SH-SY5Y (cell line): ENCODE measurements at regions not wholly inside any gene's neighbourhood (a gene's known extent, or its start where the extent isn't known, plus 50 kb on each side); places are given as distances from the start of the nearest gene placed in this dataset.

ENCODE experiments used
- GATA2 ChIP-seq: IDR thresholded peaks from 2 replicates; pipeline ENCODE4 v1.6.1; 2011; ENCODE audit warnings: mild to moderate bottlenecking, low read depth, low read length
- GATA3 ChIP-seq: IDR thresholded peaks from 2 replicates; pipeline ENCODE4 v1.6.1; 2011; ENCODE audit warnings: low read depth, mild to moderate bottlenecking, low read length, moderate library complexity

- TF ChIP-seq GATA2 = no peak
- TF ChIP-seq GATA3 = no peak
Observed at GRCh38 chr12:67517181-67517887, 131.2 kb upstream of the DYRK2 start.

- TF ChIP-seq GATA2 (no peak), GATA3 (no peak)
Observed at GRCh38 chr12:67519484-67520433, 128.8 kb upstream of the DYRK2 start.

GRCh38 chr12:67520606-67521005 lies 127.9 kb upstream of the DYRK2 start:
- TF ChIP-seq GATA2 (no peak), GATA3 (no peak)

GRCh38 chr12:67522222-67522621 lies 126.3 kb upstream of the DYRK2 start:
- TF ChIP-seq GATA3 = no peak
- no peak for TF ChIP-seq GATA2

GRCh38 chr12:67523538-67523937 lies 125.0 kb upstream of the DYRK2 start:
- TF ChIP-seq GATA3 (no peak), GATA2 (no peak)

- no peak for TF ChIP-seq GATA3
- no peak for TF ChIP-seq GATA2
Observed at GRCh38 chr12:67524861-67525616, 123.5 kb upstream of the DYRK2 start.

GRCh38 chr12:67525617-67525884 lies 123.0 kb upstream of the DYRK2 start:
- no peak for TF ChIP-seq GATA3
- TF ChIP-seq GATA2 = no peak

GRCh38 chr12:67526129-67526528 lies 122.4 kb upstream of the DYRK2 start:
- no peak for TF ChIP-seq GATA2
- TF ChIP-seq GATA3 = no peak

GRCh38 chr12:67531051-67531450 lies 117.5 kb upstream of the DYRK2 start:
- TF ChIP-seq GATA2 (no peak), GATA3 (no peak)

GRCh38 chr12:67531501-67531900 lies 117.0 kb upstream of the DYRK2 start:
- TF ChIP-seq GATA2 (no peak), GATA3 (no peak)

GRCh38 chr12:67533159-67533558 lies 115.4 kb upstream of the DYRK2 start:
- TF ChIP-seq GATA3 (no peak), GATA2 (no peak)

- TF ChIP-seq GATA2 (no peak), GATA3 (no peak)
Observed at GRCh38 chr12:67534046-67534445, 114.5 kb upstream of the DYRK2 start.

GRCh38 chr12:67534681-67535080 lies 113.9 kb upstream of the DYRK2 start:
- TF ChIP-seq GATA2 (no peak), GATA3 (no peak)

- no peak for TF ChIP-seq GATA3
- TF ChIP-seq GATA2 = no peak
Observed at GRCh38 chr12:67535176-67535575, 113.4 kb upstream of the DYRK2 start.
